Amniotic stem cell (primary cell): ENCODE measurements at regions not wholly inside any gene's neighbourhood (a gene's known extent, or its start where the extent isn't known, plus 50 kb on each side); places are given as distances from the start of the nearest gene placed in this dataset.
"Not testable (repeated sequence)": the region's sequence is repeated elsewhere in the genome, so short reads cannot be mapped to it uniquely, and the experiment has no call there.

Source experiments
- DNase-seq: peaks from one replicate; lab custom pipeline; 2025; lab: John Stamatoyannopoulos, UW

- DNase-seq = no peak
These were observed 59.2 kb downstream of the C9orf50 start for GRCh38 chr9:129561594-129562281.

- DNase-seq = no peak
These were observed 60.0 kb downstream of the C9orf50 start for GRCh38 chr9:129560881-129561306.

- DNase-seq = no peak
These were observed 61.4 kb downstream of the C9orf50 start for GRCh38 chr9:129559506-129559881.

- DNase-seq = no peak
These were observed 62.1 kb downstream of the C9orf50 start for GRCh38 chr9:129558551-129559505.

GRCh38 chr9:129558063-129558550 is 62.8 kb downstream of the C9orf50 start:
- no peak for DNase-seq

GRCh38 chr9:129557192-129558036 is 63.5 kb downstream of the C9orf50 start:
- DNase-seq = no peak

- DNase-seq = no peak
These were observed 64.3 kb downstream of the C9orf50 start for GRCh38 chr9:129556491-129557191.

GRCh38 chr9:129555512-129556215 is 65.2 kb downstream of the C9orf50 start:
- DNase-seq = no peak

- DNase-seq = no peak
These were observed 66.3 kb downstream of the C9orf50 start for GRCh38 chr9:129554649-129555048.

- DNase-seq = no peak
These were observed 67.6 kb downstream of the C9orf50 start for GRCh38 chr9:129553277-129553676.

GRCh38 chr9:129552064-129552463 is 68.8 kb downstream of the C9orf50 start:
- DNase-seq = no peak

GRCh38 chr9:129551393-129551973 is 69.4 kb downstream of the C9orf50 start:
- DNase-seq = no peak

GRCh38 chr9:129550977-129551376 is 69.9 kb downstream of the C9orf50 start:
- not testable (repeated sequence) for DNase-seq

- peak; percentile 40 for DNase-seq
These were observed 70.6 kb downstream of the C9orf50 start for GRCh38 chr9:129550199-129550839.

- no peak for DNase-seq
These were observed 71.2 kb downstream of the C9orf50 start for GRCh38 chr9:129549684-129550083.

GRCh38 chr9:129549139-129549538 is 71.8 kb downstream of the C9orf50 start:
- no peak for DNase-seq

- no peak for DNase-seq
These were observed 72.2 kb downstream of the C9orf50 start for GRCh38 chr9:129548571-129549135.

GRCh38 chr9:129547869-129548570 is 72.9 kb downstream of the C9orf50 start:
- DNase-seq = no peak

- no peak for DNase-seq
These were observed 73.8 kb downstream of the C9orf50 start for GRCh38 chr9:129547063-129547462.
